Activated CD4-positive, alpha-beta T cell treated with anti-CD3 and anti-CD28 coated beads for 36 hours (primary cell): ENCODE measurements at regions not wholly inside any gene's neighbourhood (a gene's known extent, or its start where the extent isn't known, plus 50 kb on each side); places are given as distances from the start of the nearest gene placed in this dataset.

Experiments
- ATAC-seq: fragments of 200-7000 bp; cut with Tn5 transposase; one replicate; pipeline ENCODE4 v1.10.0; 2021; ENCODE audit warnings: mild to moderate bottlenecking, moderate library complexity
- CTCF ChIA-PET: fragments of 350-600 bp; sonication (Branson Sonifier 250); formaldehyde crosslinking; loops from one replicate; lab custom pipeline; 2021; ENCODE audit warnings: antibody characterized with exemption; lab: Charles Lee
- POLR2A ChIA-PET: fragments of 350-600 bp; sonication (Branson Sonifier 250); formaldehyde crosslinking; loops from one replicate; lab custom pipeline; 2021; ENCODE audit warnings: antibody characterized with exemption, inconsistent platforms; lab: Charles Lee
- DNase-seq: peaks from one replicate; pipeline ENCODE4 v3.0.0-alpha.2; 2020
- H3K27ac Mint-ChIP-seq: one replicate; pipeline ENCODE4 v1.8.0; 2021; ENCODE audit warnings: mixed read lengths
- H3K27me3 Mint-ChIP-seq: one replicate; pipeline ENCODE4 v1.8.0; 2021; ENCODE audit warnings: mixed read lengths
- H3K36me3 Mint-ChIP-seq: one replicate; pipeline ENCODE4 v1.8.0; 2021; ENCODE audit warnings: low read depth, mixed read lengths
- H3K4me1 Mint-ChIP-seq: one replicate; pipeline ENCODE4 v1.8.0; 2021; ENCODE audit warnings: mixed read lengths
- H3K4me3 Mint-ChIP-seq: one replicate; pipeline ENCODE4 v1.8.0; 2021; ENCODE audit warnings: mild to moderate bottlenecking, moderate library complexity, mixed read lengths
- H3K9me3 Mint-ChIP-seq: one replicate; pipeline ENCODE4 v1.8.0; 2021; ENCODE audit warnings: low read depth, mixed read lengths
- intact Hi-C, 2 experiments: fragments of 100-400 bp; cut with DNase I in 1 of 2; cut with micrococcal nuclease in 1 of 2; formaldehyde crosslinking; loops; one replicate each; pipeline versions ENCODE4 v1.14.2 to v1.15.1; 2022 to 2024; cut with DNase I, micrococcal nuclease

GRCh38 chr6:167446971-167447370 lies 122.1 kb downstream of the TTLL2 start:
- no peak for ATAC-seq
- intact Hi-C loops, result no loop called here

GRCh38 chr6:167448378-167448777 lies 123.5 kb downstream of the TTLL2 start:
- DNase-seq (no peak), ATAC-seq (no peak)
- Mint-ChIP-seq H3K27me3 (no peaks in the 10 kb centered on the region), H3K4me1 (no peaks in the 10 kb centered on the region), H3K36me3 (no peaks in the 10 kb centered on the region), H3K27ac (no peak overlapping the region), H3K9me3 (no peaks in the 10 kb centered on the region), H3K4me3 (no peak overlapping the region)
- intact Hi-C loops, result no loop called here
- CTCF ChIA-PET, result no interaction called here
- POLR2A ChIA-PET, result no interaction called here

More at GRCh38 chr6:167446971-167447370, 122.1 kb downstream of the TTLL2 start:
- Mint-ChIP-seq H3K4me1 (no peaks in the 10 kb centered on the region), H3K36me3 (no peaks in the 10 kb centered on the region), H3K9me3 (no peaks in the 10 kb centered on the region), H3K27me3 (no peaks in the 10 kb centered on the region), H3K4me3 (no peak overlapping the region), H3K27ac (no peak overlapping the region)
- DNase-seq, result no peak
- ChIA-PET CTCF (interaction anchor here (0.6 to 0.7 kb wide), 2 partner anchors 47 to 126 kb away, joined by 3 read pairs; no protein-coding TSS in a partner anchor), POLR2A (no interaction called here)

GRCh38 chr6:167449094-167449861 lies 124.4 kb downstream of the TTLL2 start:
- intact Hi-C loops, result no loop called here
- Mint-ChIP-seq H3K36me3 (no peaks in the 10 kb centered on the region), H3K27ac (no peak overlapping the region), H3K4me3 (no peak overlapping the region), H3K9me3 (no peaks in the 10 kb centered on the region), H3K4me1 (no peaks in the 10 kb centered on the region), H3K27me3 (no peaks in the 10 kb centered on the region)
- ATAC-seq (no peak), DNase-seq (no peak)
- CTCF ChIA-PET, result no interaction called here
- POLR2A ChIA-PET, result no interaction called here

- no peaks in the 10 kb centered on the region for H3K36me3 Mint-ChIP-seq
- no peak overlapping the region for H3K27ac Mint-ChIP-seq
- H3K4me1 Mint-ChIP-seq, result no peaks in the 10 kb centered on the region
- H3K9me3 Mint-ChIP-seq, result no peaks in the 10 kb centered on the region
- POLR2A ChIA-PET, result no interaction called here
- CTCF ChIA-PET, result interaction anchor here (1.0 kb wide), 1 partner anchor 14 kb away, joined by 3 read pairs; no protein-coding TSS in a partner anchor
- no peak overlapping the region for H3K4me3 Mint-ChIP-seq
- intact Hi-C loops, result no loop called here
- DNase-seq, result no peak
- H3K27me3 Mint-ChIP-seq, result no peaks in the 10 kb centered on the region
- ATAC-seq, result no peak
Observed at GRCh38 chr6:167450626-167451025, 125.7 kb downstream of the TTLL2 start.

GRCh38 chr6:167452338-167453081 lies 127.6 kb downstream of the TTLL2 start:
- intact Hi-C loops, result no loop called here
- peaks cover 2% of the 10 kb centered on the region for H3K9me3 Mint-ChIP-seq
- CTCF ChIA-PET, result no interaction called here
- H3K27me3 Mint-ChIP-seq, result peaks cover 8% of the 10 kb centered on the region
- H3K4me1 Mint-ChIP-seq, result no peaks in the 10 kb centered on the region
- ATAC-seq (no peak), DNase-seq (no peak)
- no peaks in the 10 kb centered on the region for H3K36me3 Mint-ChIP-seq
- POLR2A ChIA-PET, result no interaction called here
- no peak overlapping the region for H3K4me3 Mint-ChIP-seq
- no peak overlapping the region for H3K27ac Mint-ChIP-seq

GRCh38 chr6:167453082-167453446 lies 128.2 kb downstream of the TTLL2 start:
- Mint-ChIP-seq H3K9me3 (peaks cover 2% of the 10 kb centered on the region), H3K4me1 (no peaks in the 10 kb centered on the region), H3K36me3 (no peaks in the 10 kb centered on the region), H3K4me3 (no peak overlapping the region), H3K27ac (no peak overlapping the region), H3K27me3 (peaks cover 8% of the 10 kb centered on the region)
- DNase-seq (no peak), ATAC-seq (no peak)
- intact Hi-C loops, result no loop called here
- CTCF ChIA-PET, result no interaction called here
- POLR2A ChIA-PET, result no interaction called here

- intact Hi-C loops, result no loop called here
- no peak for DNase-seq
- Mint-ChIP-seq H3K4me1 (no peaks in the 10 kb centered on the region), H3K36me3 (no peaks in the 10 kb centered on the region), H3K4me3 (no peak overlapping the region), H3K9me3 (peaks cover 2% of the 10 kb centered on the region), H3K27me3 (peaks cover 12% of the 10 kb centered on the region), H3K27ac (no peak overlapping the region)
- ChIA-PET CTCF (no interaction called here), POLR2A (no interaction called here)
- ATAC-seq, result no peak
Observed at GRCh38 chr6:167454003-167454402, 129.1 kb downstream of the TTLL2 start.

GRCh38 chr6:167455371-167455770 lies 130.5 kb downstream of the TTLL2 start:
- H3K9me3 Mint-ChIP-seq, result peaks cover 2% of the 10 kb centered on the region
- DNase-seq (no peak), ATAC-seq (no peak)
- H3K4me3 Mint-ChIP-seq, result no peak overlapping the region
- H3K27me3 Mint-ChIP-seq, result peaks cover 15% of the 10 kb centered on the region
- ChIA-PET CTCF (no interaction called here), POLR2A (no interaction called here)
- intact Hi-C loops, result no loop called here
- no peak overlapping the region for H3K27ac Mint-ChIP-seq
- H3K4me1 Mint-ChIP-seq, result no peaks in the 10 kb centered on the region
- no peaks in the 10 kb centered on the region for H3K36me3 Mint-ChIP-seq

- intact Hi-C loops, result no loop called here
- ChIA-PET CTCF (no interaction called here), POLR2A (no interaction called here)
- Mint-ChIP-seq H3K27me3 (peaks cover 21% of the 10 kb centered on the region), H3K9me3 (no peaks in the 10 kb centered on the region), H3K4me3 (no peak overlapping the region), H3K4me1 (no peaks in the 10 kb centered on the region), H3K27ac (no peak overlapping the region), H3K36me3 (no peaks in the 10 kb centered on the region)
- no peak for DNase-seq
- ATAC-seq, result no peak
Observed at GRCh38 chr6:167462514-167463312, 137.8 kb downstream of the TTLL2 start.

- ATAC-seq (no peak), DNase-seq (no peak)
- Mint-ChIP-seq H3K36me3 (no peaks in the 10 kb centered on the region), H3K4me3 (no peak overlapping the region), H3K4me1 (peaks cover 6% of the 10 kb centered on the region), H3K27ac (no peak overlapping the region), H3K27me3 (peaks cover 18% of the 10 kb centered on the region), H3K9me3 (no peaks in the 10 kb centered on the region)
- intact Hi-C loops, result no loop called here
- ChIA-PET CTCF (interaction anchor here (1.4 kb wide), 1 partner anchor 14 kb away, joined by 3 read pairs; no protein-coding TSS in a partner anchor), POLR2A (no interaction called here)
Observed at GRCh38 chr6:167464177-167464576, 139.3 kb downstream of the TTLL2 start.

GRCh38 chr6:167465482-167465881 lies 140.6 kb downstream of the TTLL2 start:
- DNase-seq (no peak), ATAC-seq (no peak)
- intact Hi-C loops, result no loop called here
- Mint-ChIP-seq H3K4me1 (peaks cover 7% of the 10 kb centered on the region), H3K27me3 (peaks cover 15% of the 10 kb centered on the region), H3K9me3 (no peaks in the 10 kb centered on the region), H3K36me3 (no peaks in the 10 kb centered on the region), H3K4me3 (no peak overlapping the region), H3K27ac (no peak overlapping the region)
- ChIA-PET POLR2A (no interaction called here), CTCF (interaction anchor here (1.4 kb wide), 1 partner anchor 15 kb away, joined by 3 read pairs; no protein-coding TSS in a partner anchor)
